ENCODE measurements at regions not wholly inside any gene's neighbourhood (a gene's known extent, or its start where the extent isn't known, plus 50 kb on each side); places are given as distances from the start of the nearest gene placed in this dataset.
"Not testable (repeated sequence)": the region's sequence is repeated elsewhere in the genome, so short reads cannot be mapped to it uniquely, and the experiment has no call there.

DNA sequence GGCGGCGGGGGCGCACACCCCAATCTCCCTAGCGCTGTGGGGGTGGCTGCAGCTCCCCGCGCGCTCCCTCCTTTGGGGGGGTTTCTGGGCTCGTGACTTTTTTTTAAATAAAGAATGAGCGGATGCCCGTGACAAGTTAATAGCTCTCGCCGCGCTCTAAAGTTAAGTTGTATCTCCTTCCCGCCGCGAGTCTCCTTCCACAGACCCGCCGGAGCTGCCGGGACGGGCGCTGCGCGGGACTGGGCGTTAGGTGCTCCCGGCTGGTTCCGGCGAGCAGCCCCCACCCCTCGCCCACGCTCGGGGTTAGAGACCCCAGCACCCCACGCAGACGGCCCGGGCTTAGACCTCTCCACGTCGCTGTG, 82.6 kb upstream of the HMGA2 start:
- Histone ChIP-seq H3K27ac (no peak overlapping the region), H3K36me3 (no peaks in the 10 kb centered on the region), H3K4me1 (peaks cover 3 to 6% of the 10 kb centered on the region in 2 donors), H3K9me3 (no peaks in the 10 kb centered on the region), H3K27me3 (peaks cover 4% of the 10 kb centered on the region), H3K4me3 (peak overlapping the region; percentile 57 to 65)
- no peak for DNase-seq (ENCODE audit: low spot score in 2 of 2)
- TF ChIP-seq, protein P1, sequence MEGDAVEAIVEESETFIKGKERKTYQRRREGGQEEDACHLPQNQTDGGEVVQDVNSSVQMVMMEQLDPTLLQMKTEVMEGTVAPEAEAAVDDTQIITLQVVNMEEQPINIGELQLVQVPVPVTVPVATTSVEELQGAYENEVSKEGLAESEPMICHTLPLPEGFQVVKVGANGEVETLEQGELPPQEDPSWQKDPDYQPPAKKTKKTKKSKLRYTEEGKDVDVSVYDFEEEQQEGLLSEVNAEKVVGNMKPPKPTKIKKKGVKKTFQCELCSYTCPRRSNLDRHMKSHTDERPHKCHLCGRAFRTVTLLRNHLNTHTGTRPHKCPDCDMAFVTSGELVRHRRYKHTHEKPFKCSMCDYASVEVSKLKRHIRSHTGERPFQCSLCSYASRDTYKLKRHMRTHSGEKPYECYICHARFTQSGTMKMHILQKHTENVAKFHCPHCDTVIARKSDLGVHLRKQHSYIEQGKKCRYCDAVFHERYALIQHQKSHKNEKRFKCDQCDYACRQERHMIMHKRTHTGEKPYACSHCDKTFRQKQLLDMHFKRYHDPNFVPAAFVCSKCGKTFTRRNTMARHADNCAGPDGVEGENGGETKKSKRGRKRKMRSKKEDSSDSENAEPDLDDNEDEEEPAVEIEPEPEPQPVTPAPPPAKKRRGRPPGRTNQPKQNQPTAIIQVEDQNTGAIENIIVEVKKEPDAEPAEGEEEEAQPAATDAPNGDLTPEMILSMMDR (IDR thresholded peaks at IDR 0.05), result no peak
- intact Hi-C loops (cut with DNase I), result no loop called here

DNA sequence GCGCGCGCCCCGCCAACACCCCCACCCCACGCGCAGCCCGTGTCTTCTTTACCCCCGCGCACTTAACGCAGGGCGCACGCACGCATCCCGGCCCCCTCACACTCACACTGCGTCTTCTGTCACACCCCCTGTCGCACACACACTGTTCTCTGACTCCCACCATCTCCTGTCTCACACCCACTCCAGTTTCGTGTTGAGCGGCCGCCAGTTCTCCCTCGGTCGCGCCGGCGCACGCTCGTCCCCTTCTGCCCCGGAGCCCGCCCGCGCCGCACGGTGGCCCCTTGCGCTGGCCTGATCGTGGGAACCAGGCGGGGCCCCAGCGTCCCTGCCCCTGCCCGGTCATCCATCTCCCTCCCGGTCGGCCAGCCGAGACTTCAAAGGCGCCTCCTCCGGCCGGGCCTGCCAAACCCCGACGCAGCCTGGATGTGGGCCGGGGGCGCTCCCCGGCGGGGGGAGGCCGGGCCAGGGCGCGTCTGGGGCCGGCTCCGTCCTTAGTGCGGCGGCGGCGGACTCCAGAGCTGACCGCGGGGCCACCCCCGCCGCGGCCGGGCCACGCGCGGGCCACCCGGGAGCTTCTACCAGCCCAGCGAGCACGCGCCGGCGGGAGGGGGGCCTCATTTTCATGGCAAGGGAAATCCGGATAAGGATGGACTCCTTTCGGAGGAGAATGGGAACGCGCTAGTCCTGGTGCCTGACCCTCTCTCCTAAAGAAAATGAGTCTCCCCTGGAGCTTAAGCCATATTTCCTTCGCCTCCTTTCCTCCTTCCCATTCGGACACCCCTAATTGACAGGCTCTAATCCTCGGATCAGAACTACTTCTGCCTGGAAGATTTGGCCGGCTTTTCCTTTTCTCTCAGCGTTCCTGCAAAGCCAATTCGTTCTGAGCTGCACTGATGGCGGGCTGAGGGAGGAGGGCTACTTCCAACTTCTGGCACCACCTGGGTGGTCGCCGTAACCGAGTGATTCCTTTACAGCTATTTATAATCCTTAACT, 82.0 kb upstream of the HMGA2 start:
- H3K27ac ChIP-seq, result no peak overlapping the region
- peaks cover 3 to 6% of the 10 kb centered on the region in 2 donors for H3K4me1 ChIP-seq
- peak overlapping the region; percentile 57 to 65 for H3K4me3 ChIP-seq
- DNase-seq (ENCODE audit: low spot score in 2 of 2), result no peak
- H3K9me3 ChIP-seq, result no peaks in the 10 kb centered on the region
- H3K27me3 ChIP-seq, result peaks cover 4% of the 10 kb centered on the region
- intact Hi-C loops (cut with DNase I), result no loop called here
- H3K36me3 ChIP-seq, result no peaks in the 10 kb centered on the region
- TF ChIP-seq, protein P1 (IDR thresholded peaks at IDR 0.05), result no peak

DNA sequence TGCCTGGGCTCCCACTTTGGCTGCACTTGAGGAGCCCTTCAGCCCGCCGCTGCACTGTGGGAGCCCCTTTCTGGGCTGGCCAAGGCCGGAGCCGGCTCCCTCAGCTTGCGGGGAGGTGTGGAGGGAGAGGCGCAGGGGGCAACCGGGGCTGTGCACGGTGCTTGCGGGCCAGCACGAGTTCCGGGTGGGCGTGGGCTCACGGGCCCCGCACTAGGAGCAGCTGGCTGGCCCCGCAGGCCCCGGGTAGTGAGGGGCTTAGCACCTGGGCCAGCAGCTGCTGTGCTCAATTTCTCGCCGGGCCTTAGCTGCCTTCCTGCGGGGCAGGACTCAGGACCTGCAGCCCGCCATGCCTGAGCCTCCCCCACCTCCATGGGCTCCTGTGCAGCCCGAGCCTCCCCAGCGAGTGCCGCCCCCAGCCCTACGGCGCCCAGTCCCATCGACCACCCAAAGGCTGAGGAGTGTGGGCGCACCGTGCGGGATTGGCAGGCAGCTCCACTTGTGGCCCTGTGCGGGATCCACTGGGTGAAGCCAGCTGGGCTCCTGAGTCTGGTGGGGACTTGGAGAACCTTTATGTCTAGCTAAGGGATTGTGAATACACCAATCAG, 79.9 kb upstream of the HMGA2 start:
- intact Hi-C loops (cut with DNase I); DNase-seq (ENCODE audit: low spot score in 2 of 2); H3K36me3 ChIP-seq; H3K4me3 ChIP-seq; H3K27ac ChIP-seq; H3K9me3 ChIP-seq; H3K27me3 ChIP-seq; H3K4me1 ChIP-seq: not testable (repeated sequence)

DNA sequence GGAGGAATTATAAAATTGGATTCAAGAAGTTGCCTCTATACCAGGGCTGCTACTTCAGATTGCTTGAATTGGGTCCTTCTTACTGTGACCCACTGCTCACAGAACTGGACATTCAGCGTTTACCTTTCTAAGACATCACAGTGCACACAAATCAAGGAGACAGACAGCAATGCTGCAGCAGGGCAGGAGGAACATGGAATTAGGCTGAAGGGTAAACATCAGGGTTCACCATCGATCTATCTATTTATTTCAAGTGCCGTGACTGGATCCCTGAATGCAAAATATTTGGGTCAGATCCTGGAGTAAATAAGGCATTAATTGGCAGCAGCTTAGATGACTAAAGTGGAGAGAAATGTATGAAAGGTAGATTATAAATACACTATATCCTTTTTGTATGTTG, 76.9 kb upstream of the HMGA2 start:
- TF ChIP-seq, protein P1 (IDR thresholded peaks at IDR 0.05), result no peak

DNA sequence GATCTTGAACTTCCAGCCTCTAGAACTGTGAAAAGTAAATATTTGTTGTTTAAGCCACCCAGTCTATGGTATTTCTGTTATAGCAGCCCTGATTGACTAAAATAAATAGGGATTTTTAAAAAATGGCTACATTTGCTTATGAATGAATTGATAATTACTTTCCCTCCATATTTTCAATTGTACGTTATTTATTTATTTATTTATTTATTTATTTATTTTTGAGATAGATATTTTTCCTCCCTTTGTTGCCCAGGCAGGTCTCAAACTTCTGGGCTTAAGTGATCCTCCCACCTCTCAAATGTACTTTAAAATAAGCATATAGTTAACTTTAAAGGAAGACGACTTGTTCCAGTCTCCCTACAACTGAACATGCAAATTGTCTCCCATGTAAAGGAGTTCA, 76.0 kb upstream of the HMGA2 start:
- H3K27ac ChIP-seq, result no peak overlapping the region
- no peaks in the 10 kb centered on the region for H3K36me3 ChIP-seq
- intact Hi-C loops (cut with DNase I), result no loop called here
- H3K27me3 ChIP-seq, result no peaks in the 10 kb centered on the region
- H3K9me3 ChIP-seq, result no peaks in the 10 kb centered on the region
- TF ChIP-seq, protein P1 (IDR thresholded peaks at IDR 0.05), result no peak
- H3K4me3 ChIP-seq, result no peak overlapping the region
- DNase-seq (ENCODE audit: low spot score in 2 of 2), result no peak
- H3K4me1 ChIP-seq, result no peaks in the 10 kb centered on the region

More for the DNA sequence above, 76.9 kb upstream of the HMGA2 start:
- no peaks in the 10 kb centered on the region for H3K4me1 ChIP-seq
- no peaks in the 10 kb centered on the region for H3K36me3 ChIP-seq
- DNase-seq (ENCODE audit: low spot score in 2 of 2), result no peak
- intact Hi-C loops (cut with DNase I), result no loop called here
- no peak overlapping the region for H3K4me3 ChIP-seq
- no peak overlapping the region for H3K27ac ChIP-seq
- no peaks in the 10 kb centered on the region for H3K27me3 ChIP-seq
- H3K9me3 ChIP-seq, result no peaks in the 10 kb centered on the region

DNA sequence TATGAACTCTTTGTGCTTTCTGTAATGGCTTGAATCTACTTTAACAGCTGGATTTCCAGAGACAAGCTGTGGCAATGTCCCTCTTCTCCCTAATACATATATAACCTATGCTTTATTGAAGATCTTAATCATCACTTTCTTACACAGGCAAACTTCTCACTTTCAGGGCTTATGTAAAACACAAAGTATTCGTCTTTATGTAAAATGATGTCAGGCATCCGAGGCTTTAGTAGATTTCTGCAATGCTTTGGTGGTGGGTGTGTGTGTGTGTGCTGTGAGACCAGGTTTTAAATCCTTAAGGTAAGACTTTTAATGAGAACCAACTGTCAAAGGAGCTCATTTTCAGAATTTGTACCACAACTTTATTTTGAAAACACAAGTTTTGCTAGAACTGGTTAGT, 70.0 kb upstream of the HMGA2 start:
- DNase-seq (ENCODE audit: low spot score in 2 of 2), result no peak

More for the DNA sequence above, 70.0 kb upstream of the HMGA2 start:
- Histone ChIP-seq H3K36me3 (no peaks in the 10 kb centered on the region), H3K4me3 (no peak overlapping the region), H3K27ac (no peak overlapping the region), H3K27me3 (no peaks in the 10 kb centered on the region), H3K4me1 (no peaks in the 10 kb centered on the region), H3K9me3 (no peaks in the 10 kb centered on the region)
- intact Hi-C loops (cut with DNase I), result no loop called here
- TF ChIP-seq, protein P1 (IDR thresholded peaks at IDR 0.05), result no peak
